K562 (cell line): ENCODE measurements at regions not wholly inside any gene's neighbourhood (a gene's known extent, or its start where the extent isn't known, plus 50 kb on each side); places are given as distances from the start of the nearest gene placed in this dataset.

ENCODE experiments used
- EGR1 ChIP-seq: fragments of 450-650 bp; conservative IDR thresholded peaks from 2 replicates; pipeline ENCODE4 v1.6.1; 2017; ENCODE audit warnings: mild to moderate bottlenecking
- JUNB ChIP-seq: fragments of 450-650 bp; formaldehyde crosslinking; conservative IDR thresholded peaks from 2 replicates; pipeline ENCODE4 v1.4.0; 2020; ENCODE audit warnings: mild to moderate bottlenecking
- KDM1A ChIP-seq, 2 experiments: fragments of 450-650 bp; IDR thresholded peaks; 2 replicates each; pipeline ENCODE4 v1.6.1; 2016; ENCODE audit warnings: mild to moderate bottlenecking in 2 of 2
- NRF1 ChIP-seq, 2 experiments: fragments of 450-650 bp; IDR thresholded peaks in 1 of 2; conservative IDR thresholded peaks in 1 of 2; 2 replicates each; pipeline ENCODE4 v1.6.1; 2014; ENCODE audit warnings: mild to moderate bottlenecking in 2 of 2
- SPI1 ChIP-seq: IDR thresholded peaks from 2 replicates; pipeline ENCODE4 v1.6.1; 2011; ENCODE audit warnings: low read depth, low read length, control low read depth, borderline replicate concordance
- SRF ChIP-seq, 2 experiments: fragments of 250-450, 450-650 bp in 1 of 2; sonication (Bioruptor Pico) in 1 of 2; sonication (generic) in 1 of 2; formaldehyde crosslinking; IDR thresholded peaks; 2 replicates each; pipeline versions ENCODE4 v1.5.0 to v1.5.1; 2020 to 2022; ENCODE audit warnings: mild to moderate bottlenecking in 1 of 2, missing genetic modification reagents in 1 of 2
- TF ChIP-seq, protein P1 (sequence below): fragments of 450-650 bp; IDR thresholded peaks from 2 replicates; pipeline ENCODE4 v1.6.1; 2016; ENCODE audit warnings: antibody characterized with exemption
- TF ChIP-seq, protein P2 (sequence below): fragments of 250-450 bp; sonication (Bioruptor Pico); IDR thresholded peaks from 2 replicates; pipeline ENCODE4 v1.5.1; 2021; ENCODE audit warnings: mild to moderate bottlenecking
- TF ChIP-seq, protein P3 (sequence below), 3 experiments: IDR thresholded peaks in 2 of 3; conservative IDR thresholded peaks in 1 of 3; 2 replicates each; pipeline ENCODE4 v1.5.1; 2011 to 2012; ENCODE audit warnings: low read length in 3 of 3, mild to moderate bottlenecking in 3 of 3, control low read depth in 2 of 3, improper control_type of control experiment in 1 of 3, inconsistent platforms in 1 of 3, low read depth in 1 of 3, mixed read lengths in 1 of 3, moderate library complexity in 1 of 3; ENCODE audit not compliant: insufficient read depth in 2 of 3
- TF ChIP-seq, protein P4 (sequence below): sonication (generic); formaldehyde crosslinking; IDR thresholded peaks from 2 replicates; pipeline ENCODE4 v1.8.0; 2022; ENCODE audit warnings: mild to moderate bottlenecking, missing genetic modification reagents

- TF ChIP-seq JUNB (CRISPR knock-in tag) (no peak), SRF (CRISPR knock-in tag; IDR thresholded peaks at IDR 0.05) (no peak), KDM1A (IDR thresholded peaks at IDR 0.05) (no peak), NRF1 (conservative IDR thresholded peaks at IDR 0.05 in 1 of 2, IDR thresholded peaks at IDR 0.05 in 1 of 2) (no peak), EGR1 (no peak), SPI1 (no peak)
- TF ChIP-seq, protein P1, sequence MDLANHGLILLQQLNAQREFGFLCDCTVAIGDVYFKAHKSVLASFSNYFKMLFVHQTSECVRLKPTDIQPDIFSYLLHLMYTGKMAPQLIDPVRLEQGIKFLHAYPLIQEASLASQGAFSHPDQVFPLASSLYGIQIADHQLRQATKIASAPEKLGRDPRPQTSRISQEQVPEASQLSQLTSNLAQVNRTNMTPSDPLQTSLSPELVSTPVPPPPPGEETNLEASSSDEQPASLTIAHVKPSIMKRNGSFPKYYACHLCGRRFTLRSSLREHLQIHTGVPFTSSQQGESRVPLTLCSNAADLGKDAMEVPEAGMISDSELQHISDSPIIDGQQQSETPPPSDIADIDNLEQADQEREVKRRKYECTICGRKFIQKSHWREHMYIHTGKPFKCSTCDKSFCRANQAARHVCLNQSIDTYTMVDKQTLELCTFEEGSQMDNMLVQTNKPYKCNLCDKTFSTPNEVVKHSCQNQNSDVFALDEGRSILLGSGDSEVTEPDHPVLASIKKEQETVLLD = no peak
- TF ChIP-seq, protein P2, sequence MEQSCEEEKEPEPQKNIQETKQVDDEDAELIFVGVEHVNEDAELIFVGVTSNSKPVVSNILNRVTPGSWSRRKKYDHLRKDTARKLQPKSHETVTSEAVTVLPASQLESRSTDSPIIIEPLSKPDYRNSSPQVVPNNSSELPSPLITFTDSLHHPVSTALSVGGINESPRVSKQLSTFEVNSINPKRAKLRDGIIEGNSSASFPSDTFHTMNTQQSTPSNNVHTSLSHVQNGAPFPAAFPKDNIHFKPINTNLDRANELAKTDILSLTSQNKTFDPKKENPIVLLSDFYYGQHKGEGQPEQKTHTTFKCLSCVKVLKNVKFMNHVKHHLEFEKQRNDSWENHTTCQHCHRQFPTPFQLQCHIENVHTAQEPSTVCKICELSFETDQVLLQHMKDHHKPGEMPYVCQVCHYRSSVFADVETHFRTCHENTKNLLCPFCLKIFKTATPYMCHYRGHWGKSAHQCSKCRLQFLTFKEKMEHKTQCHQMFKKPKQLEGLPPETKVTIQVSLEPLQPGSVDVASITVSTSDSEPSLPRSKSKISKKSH (CRISPR knock-in tag) = no peak
- TF ChIP-seq, protein P3, sequence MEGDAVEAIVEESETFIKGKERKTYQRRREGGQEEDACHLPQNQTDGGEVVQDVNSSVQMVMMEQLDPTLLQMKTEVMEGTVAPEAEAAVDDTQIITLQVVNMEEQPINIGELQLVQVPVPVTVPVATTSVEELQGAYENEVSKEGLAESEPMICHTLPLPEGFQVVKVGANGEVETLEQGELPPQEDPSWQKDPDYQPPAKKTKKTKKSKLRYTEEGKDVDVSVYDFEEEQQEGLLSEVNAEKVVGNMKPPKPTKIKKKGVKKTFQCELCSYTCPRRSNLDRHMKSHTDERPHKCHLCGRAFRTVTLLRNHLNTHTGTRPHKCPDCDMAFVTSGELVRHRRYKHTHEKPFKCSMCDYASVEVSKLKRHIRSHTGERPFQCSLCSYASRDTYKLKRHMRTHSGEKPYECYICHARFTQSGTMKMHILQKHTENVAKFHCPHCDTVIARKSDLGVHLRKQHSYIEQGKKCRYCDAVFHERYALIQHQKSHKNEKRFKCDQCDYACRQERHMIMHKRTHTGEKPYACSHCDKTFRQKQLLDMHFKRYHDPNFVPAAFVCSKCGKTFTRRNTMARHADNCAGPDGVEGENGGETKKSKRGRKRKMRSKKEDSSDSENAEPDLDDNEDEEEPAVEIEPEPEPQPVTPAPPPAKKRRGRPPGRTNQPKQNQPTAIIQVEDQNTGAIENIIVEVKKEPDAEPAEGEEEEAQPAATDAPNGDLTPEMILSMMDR (IDR thresholded peaks at IDR 0.05 in 2 of 3, conservative IDR thresholded peaks at IDR 0.05 in 1 of 3; ENCODE audit: insufficient read depth in 2 of 3, low read depth in 1 of 3, low read length in 3 of 3) = no peak
- TF ChIP-seq, protein P4, sequence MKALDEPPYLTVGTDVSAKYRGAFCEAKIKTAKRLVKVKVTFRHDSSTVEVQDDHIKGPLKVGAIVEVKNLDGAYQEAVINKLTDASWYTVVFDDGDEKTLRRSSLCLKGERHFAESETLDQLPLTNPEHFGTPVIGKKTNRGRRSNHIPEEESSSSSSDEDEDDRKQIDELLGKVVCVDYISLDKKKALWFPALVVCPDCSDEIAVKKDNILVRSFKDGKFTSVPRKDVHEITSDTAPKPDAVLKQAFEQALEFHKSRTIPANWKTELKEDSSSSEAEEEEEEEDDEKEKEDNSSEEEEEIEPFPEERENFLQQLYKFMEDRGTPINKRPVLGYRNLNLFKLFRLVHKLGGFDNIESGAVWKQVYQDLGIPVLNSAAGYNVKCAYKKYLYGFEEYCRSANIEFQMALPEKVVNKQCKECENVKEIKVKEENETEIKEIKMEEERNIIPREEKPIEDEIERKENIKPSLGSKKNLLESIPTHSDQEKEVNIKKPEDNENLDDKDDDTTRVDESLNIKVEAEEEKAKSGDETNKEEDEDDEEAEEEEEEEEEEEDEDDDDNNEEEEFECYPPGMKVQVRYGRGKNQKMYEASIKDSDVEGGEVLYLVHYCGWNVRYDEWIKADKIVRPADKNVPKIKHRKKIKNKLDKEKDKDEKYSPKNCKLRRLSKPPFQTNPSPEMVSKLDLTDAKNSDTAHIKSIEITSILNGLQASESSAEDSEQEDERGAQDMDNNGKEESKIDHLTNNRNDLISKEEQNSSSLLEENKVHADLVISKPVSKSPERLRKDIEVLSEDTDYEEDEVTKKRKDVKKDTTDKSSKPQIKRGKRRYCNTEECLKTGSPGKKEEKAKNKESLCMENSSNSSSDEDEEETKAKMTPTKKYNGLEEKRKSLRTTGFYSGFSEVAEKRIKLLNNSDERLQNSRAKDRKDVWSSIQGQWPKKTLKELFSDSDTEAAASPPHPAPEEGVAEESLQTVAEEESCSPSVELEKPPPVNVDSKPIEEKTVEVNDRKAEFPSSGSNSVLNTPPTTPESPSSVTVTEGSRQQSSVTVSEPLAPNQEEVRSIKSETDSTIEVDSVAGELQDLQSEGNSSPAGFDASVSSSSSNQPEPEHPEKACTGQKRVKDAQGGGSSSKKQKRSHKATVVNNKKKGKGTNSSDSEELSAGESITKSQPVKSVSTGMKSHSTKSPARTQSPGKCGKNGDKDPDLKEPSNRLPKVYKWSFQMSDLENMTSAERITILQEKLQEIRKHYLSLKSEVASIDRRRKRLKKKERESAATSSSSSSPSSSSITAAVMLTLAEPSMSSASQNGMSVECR = no peak
Measured at GRCh38 chr5:27462936-27463335, 424.6 kb upstream of the CDH9 start.
